ENCODE measurements at regions not wholly inside any gene's neighbourhood (a gene's known extent, or its start where the extent isn't known, plus 50 kb on each side); places are given as distances from the start of the nearest gene placed in this dataset.

- in situ Hi-C loops (cut with MboI) (no loop called here), intact Hi-C loops (cut with micrococcal nuclease; ENCODE audit: unreplicated experiment) (no loop called here)
- RAD21 ChIA-PET (ENCODE audit: unreplicated experiment), result no interaction called here
Observed at GRCh38 chr1:199205740-199206441, 567.1 kb downstream of the PTPRC start.

More at GRCh38 chr1:199205740-199206441, 567.1 kb downstream of the PTPRC start:
- H3K4me1 ChIP-seq (ENCODE audit: control insufficient read depth, insufficient read depth, low read length), result no peaks in the 10 kb centered on the region
- no peak overlapping the region for H3K4me3 ChIP-seq
- WGBS (ENCODE audit: insufficient coverage, insufficient replicate concordance, low lambda C conversion rate, missing lambda C conversion rate), result 20% methylated on average over 6 of the region's 6 CpGs
- no peak overlapping the region for H3K9ac ChIP-seq (ENCODE audit: control insufficient read depth, insufficient read depth, low read length)
- ATAC-seq, result no peak
- no peaks in the 10 kb centered on the region for H3K27me3 ChIP-seq (replicated peaks in 1 of 2; ENCODE audit: control insufficient read depth in 2 of 2, insufficient read depth in 2 of 2, low read length in 1 of 2)
- no TSS peak for BruUV-seq (replicated peaks)
- no peak for TF ChIP-seq ZNF622 (IDR thresholded peaks at IDR 0.05)
- TF ChIP-seq JUND (IDR thresholded peaks at IDR 0.05; ENCODE audit: low read depth, low read length), result no peak
- TF ChIP-seq ZNF274 (IDR thresholded peaks at IDR 0.05; ENCODE audit: insufficient read depth, insufficient read length), result no peak
- TF ChIP-seq ASH2L (IDR thresholded peaks at IDR 0.05; ENCODE audit: borderline replicate concordance, low read depth), result no peak
- TF ChIP-seq CHD4 (IDR thresholded peaks at IDR 0.05), result no peak
- TF ChIP-seq RAD51 (IDR thresholded peaks at IDR 0.05), result no peak
- TF ChIP-seq NR2C2 (IDR thresholded peaks at IDR 0.05; ENCODE audit: borderline replicate concordance, control insufficient read depth, insufficient read length, low read depth), result no peak
- TF ChIP-seq IRF3 (IDR thresholded peaks at IDR 0.05), result no peak
- TF ChIP-seq NR2C1 (IDR thresholded peaks at IDR 0.05), result no peak
- TF ChIP-seq ZBTB4 (CRISPR knock-in tag; IDR thresholded peaks at IDR 0.05), result no peak
- TF ChIP-seq NRF1 (conservative IDR thresholded peaks at IDR 0.05; ENCODE audit: low read depth, low read length), result no peak
- no peak for TF ChIP-seq ZNF384 (IDR thresholded peaks at IDR 0.05; ENCODE audit: borderline replicate concordance, low read depth, low read length)
- no peak for TF ChIP-seq MXI1 (IDR thresholded peaks at IDR 0.05; ENCODE audit: low read depth, low read length)
- no peak for TF ChIP-seq ETV6 (conservative IDR thresholded peaks at IDR 0.05 in 1 of 2, IDR thresholded peaks at IDR 0.05 in 1 of 2; ENCODE audit: borderline replicate concordance in 1 of 2, low read depth in 1 of 2)
- no peak for TF ChIP-seq HDAC6 (IDR thresholded peaks at IDR 0.05; ENCODE audit: unreplicated experiment)
- no peak for TF ChIP-seq GATAD2B (conservative IDR thresholded peaks at IDR 0.05; ENCODE audit: low read depth)
- no peak for TF ChIP-seq LARP7 (IDR thresholded peaks at IDR 0.05)
- no peak for DNase-seq (ENCODE audit: low read depth, low spot score)
- no peak overlapping the region for H3K4me2 ChIP-seq (ENCODE audit: control insufficient read depth, insufficient read depth)
- no peaks in the 10 kb centered on the region for H4K20me1 ChIP-seq (ENCODE audit: control insufficient read depth, insufficient read depth)
- no peak overlapping the region for H3K27ac ChIP-seq (ENCODE audit: control insufficient read depth, insufficient read depth)
- no peaks in the 10 kb centered on the region; the same call in 2 of the 3 replicates for H3K9me3 ChIP-seq (replicated peaks; ENCODE audit: control insufficient read depth, insufficient read depth, low read length)
- no peak overlapping the region for H2AFZ ChIP-seq (ENCODE audit: control insufficient read depth, low read depth, low read length)
- FAIRE-seq, result no peak
- H3K36me3 ChIP-seq (ENCODE audit: control insufficient read depth in 2 of 2, insufficient read depth in 2 of 2, low read length in 1 of 2), result no peaks in the 10 kb centered on the region
- POLR2A ChIA-PET, result interaction anchor here (1.0 kb wide), 1 partner anchor 54 kb away, joined by 4 read pairs; no protein-coding TSS in a partner anchor
- SMC1A ChIA-PET (ENCODE audit: uncharacterized antibody, unreplicated experiment), result interaction anchor here (0.8 to 2.3 kb wide), 5 partner anchors 8 to 21 kb away, joined by 3 to 6 read pairs (median 4); no protein-coding TSS in a partner anchor
- no peaks in the 10 kb centered on the region for H3K79me2 ChIP-seq (ENCODE audit: control insufficient read depth, insufficient read depth, low read length)
- CTCF ChIA-PET, result no interaction called here
